ENCODE measurements at regions not wholly inside any gene's neighbourhood (a gene's known extent, or its start where the extent isn't known, plus 50 kb on each side); places are given as distances from the start of the nearest gene placed in this dataset.

DNA sequence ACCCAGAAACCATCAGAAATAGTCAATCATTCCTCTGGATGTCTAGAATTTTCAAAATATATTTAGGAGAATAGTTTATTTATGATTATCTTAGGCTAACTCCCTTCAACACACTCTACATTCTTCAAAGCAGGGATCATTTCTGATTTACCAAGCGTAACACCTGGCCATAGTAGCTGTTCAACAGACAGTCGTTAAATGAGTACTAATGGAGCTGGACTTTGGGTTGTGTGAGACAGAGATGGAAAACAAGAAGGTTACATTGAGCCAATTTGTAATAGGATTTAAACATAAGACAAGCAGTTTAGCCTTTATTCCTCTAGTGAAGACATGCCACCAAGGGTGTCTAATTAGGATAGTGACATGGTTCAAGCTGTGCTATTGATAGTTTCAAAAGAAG is 129.2 kb upstream of the ANO3 start:
- ChIA-PET POLR2A (ENCODE audit: low non-redundant PET) (no interaction called here), CTCF (no interaction called here)
- no peak for TF ChIP-seq CTCF (conservative IDR thresholded peaks at IDR 0.05; ENCODE audit: low read depth)
- H3K27ac ChIP-seq: no peak overlapping the region
- no peak for DNase-seq (ENCODE audit: low spot score)

- no peak overlapping the region for H3K27ac ChIP-seq
- no peak for TF ChIP-seq CTCF (conservative IDR thresholded peaks at IDR 0.05; ENCODE audit: low read depth)
These were observed 127.8 kb upstream of the ANO3 start for GRCh38 chr11:26204101-26204500.

GRCh38 chr11:26204839-26205238 is 127.1 kb upstream of the ANO3 start:
- no peak for DNase-seq (ENCODE audit: low spot score)
- no peak for TF ChIP-seq CTCF (conservative IDR thresholded peaks at IDR 0.05; ENCODE audit: low read depth)
- POLR2A ChIA-PET (ENCODE audit: low non-redundant PET): no interaction called here
- CTCF ChIA-PET: no interaction called here
- no peak overlapping the region for H3K27ac ChIP-seq

More at GRCh38 chr11:26204101-26204500, 127.8 kb upstream of the ANO3 start:
- DNase-seq (ENCODE audit: low spot score): no peak
- ChIA-PET CTCF (no interaction called here), POLR2A (ENCODE audit: low non-redundant PET) (no interaction called here)

DNA sequence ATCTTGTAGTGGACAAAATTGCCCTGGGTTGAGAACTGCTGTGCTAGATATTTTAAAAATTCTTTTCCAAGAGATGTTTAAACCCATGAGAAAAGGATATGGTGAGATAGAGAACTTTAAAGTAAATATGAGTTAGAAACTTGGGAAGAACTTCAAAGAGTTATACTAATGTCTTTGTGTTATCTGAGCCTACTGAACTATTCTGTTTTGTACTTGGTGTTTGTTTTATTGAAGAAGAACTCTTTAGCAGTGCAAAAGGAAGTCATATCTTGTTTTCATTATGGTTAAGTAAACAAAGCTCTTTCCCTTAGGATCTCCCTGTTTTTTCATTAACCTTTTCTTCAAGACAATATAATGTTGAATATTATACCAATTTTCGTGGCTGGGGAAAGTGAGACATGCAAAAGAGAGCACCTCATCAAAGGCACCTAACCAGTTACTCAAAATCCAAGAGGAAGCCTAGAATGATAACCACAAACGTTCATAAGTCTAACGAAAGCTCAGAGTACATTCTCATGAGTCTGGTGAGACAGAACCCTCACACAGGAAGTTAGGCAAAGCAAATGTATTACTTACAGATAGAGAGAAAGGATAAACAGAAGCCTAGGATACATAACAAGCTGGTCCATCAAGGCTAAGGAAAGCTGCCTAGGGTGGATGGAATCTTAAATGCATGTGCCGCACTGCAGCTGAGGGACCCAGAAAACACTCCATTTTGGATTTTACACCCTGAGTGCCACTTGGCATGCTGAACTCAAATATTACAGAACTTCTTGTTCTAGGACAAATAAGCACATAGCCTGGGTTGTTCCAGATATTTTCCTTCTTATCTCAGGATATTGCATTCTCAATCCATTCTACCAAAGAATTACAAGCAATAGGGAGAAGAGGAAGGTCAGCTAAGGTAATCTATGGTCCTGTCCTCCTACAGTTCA is 112.5 kb upstream of the ANO3 start:
- TF ChIP-seq CTCF (conservative IDR thresholded peaks at IDR 0.05; ENCODE audit: low read depth): no peak
- CTCF ChIA-PET: interaction anchor here (0.5 to 1.4 kb wide), 2 partner anchors 237 to 1564 kb away, joined by 4 to 7 read pairs; no protein-coding TSS in a partner anchor
- no peak for DNase-seq (ENCODE audit: low spot score)
- no peak overlapping the region for H3K27ac ChIP-seq
- POLR2A ChIA-PET (ENCODE audit: low non-redundant PET): no interaction called here

GRCh38 chr11:26225646-26226045 is 106.3 kb upstream of the ANO3 start:
- H3K27ac ChIP-seq: no peak overlapping the region
- CTCF ChIA-PET: interaction anchor here (0.6 kb wide), 1 partner anchor 39 kb away, joined by 3 read pairs; no protein-coding TSS in a partner anchor
- TF ChIP-seq CTCF (conservative IDR thresholded peaks at IDR 0.05; ENCODE audit: low read depth): no peak
- no peak for DNase-seq (ENCODE audit: low spot score)
- POLR2A ChIA-PET (ENCODE audit: low non-redundant PET): no interaction called here

- CTCF ChIA-PET: interaction anchor here (0.5 to 0.8 kb wide), 4 partner anchors 15 to 1178 kb away, joined by 3 read pairs; no protein-coding TSS in a partner anchor
- peak; percentile 60 for TF ChIP-seq CTCF (conservative IDR thresholded peaks at IDR 0.05; ENCODE audit: low read depth)
- no peak overlapping the region for H3K27ac ChIP-seq
- POLR2A ChIA-PET (ENCODE audit: low non-redundant PET): no interaction called here
- DNase-seq (ENCODE audit: low spot score): peak; percentile 52
These were observed 104.6 kb upstream of the ANO3 start for GRCh38 chr11:26227301-26227746.

Measured in RWPE1 (cell line).